ENCODE measurements at regions not wholly inside any gene's neighbourhood (a gene's known extent, or its start where the extent isn't known, plus 50 kb on each side); places are given as distances from the start of the nearest gene placed in this dataset.

DNA sequence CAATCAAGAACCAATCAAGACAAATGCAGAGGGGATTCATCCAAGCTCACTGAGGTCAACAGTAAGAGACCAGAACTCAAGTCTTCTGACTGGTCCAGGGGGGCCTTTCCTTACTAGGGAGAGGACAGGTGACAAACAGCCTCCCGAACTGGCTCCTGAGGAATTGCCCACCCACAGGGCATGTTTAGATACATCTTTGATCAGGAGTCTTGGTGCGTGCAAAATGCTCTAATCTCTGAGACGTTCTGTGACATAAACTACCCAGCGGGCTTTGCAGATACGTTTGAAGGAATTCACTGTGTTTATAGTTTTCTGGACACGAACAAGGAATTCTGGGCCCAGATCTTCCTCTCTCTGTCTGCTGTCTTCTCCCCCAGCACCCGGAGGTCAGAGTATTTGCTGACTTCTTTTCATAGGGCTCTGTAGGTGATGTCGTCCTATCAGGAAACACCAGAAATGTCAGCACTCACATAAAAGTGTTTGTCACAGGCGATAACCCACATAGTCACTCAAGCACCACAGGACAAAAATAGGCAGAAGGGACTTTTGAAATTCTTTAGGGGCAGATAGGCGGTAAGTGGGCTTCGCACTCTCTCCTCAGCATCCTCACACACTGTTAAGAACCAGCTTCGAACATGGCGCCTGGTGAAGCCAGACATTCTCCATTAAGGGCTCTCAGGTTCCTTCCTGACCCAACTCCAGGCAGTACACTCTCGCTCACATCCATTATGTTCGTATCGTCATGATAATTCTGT is 349.0 kb downstream of the CYRIA start:
- no peak for DNase-seq (ENCODE audit: extremely low spot score, unreplicated experiment)
- Mint-ChIP-seq H3K27ac (no peak overlapping the region), H3K9me3 (no peaks in the 10 kb centered on the region), H3K36me3 (no peaks in the 10 kb centered on the region), H3K4me1 (ENCODE audit: unreplicated experiment) (peaks cover 38% of the 10 kb centered on the region), H3K27me3 (peaks cover 3% of the 10 kb centered on the region), H3K4me3 (no peak overlapping the region)
- TF ChIP-seq, protein P1, sequence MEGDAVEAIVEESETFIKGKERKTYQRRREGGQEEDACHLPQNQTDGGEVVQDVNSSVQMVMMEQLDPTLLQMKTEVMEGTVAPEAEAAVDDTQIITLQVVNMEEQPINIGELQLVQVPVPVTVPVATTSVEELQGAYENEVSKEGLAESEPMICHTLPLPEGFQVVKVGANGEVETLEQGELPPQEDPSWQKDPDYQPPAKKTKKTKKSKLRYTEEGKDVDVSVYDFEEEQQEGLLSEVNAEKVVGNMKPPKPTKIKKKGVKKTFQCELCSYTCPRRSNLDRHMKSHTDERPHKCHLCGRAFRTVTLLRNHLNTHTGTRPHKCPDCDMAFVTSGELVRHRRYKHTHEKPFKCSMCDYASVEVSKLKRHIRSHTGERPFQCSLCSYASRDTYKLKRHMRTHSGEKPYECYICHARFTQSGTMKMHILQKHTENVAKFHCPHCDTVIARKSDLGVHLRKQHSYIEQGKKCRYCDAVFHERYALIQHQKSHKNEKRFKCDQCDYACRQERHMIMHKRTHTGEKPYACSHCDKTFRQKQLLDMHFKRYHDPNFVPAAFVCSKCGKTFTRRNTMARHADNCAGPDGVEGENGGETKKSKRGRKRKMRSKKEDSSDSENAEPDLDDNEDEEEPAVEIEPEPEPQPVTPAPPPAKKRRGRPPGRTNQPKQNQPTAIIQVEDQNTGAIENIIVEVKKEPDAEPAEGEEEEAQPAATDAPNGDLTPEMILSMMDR (conservative IDR thresholded peaks at IDR 0.05): no peak

DNA sequence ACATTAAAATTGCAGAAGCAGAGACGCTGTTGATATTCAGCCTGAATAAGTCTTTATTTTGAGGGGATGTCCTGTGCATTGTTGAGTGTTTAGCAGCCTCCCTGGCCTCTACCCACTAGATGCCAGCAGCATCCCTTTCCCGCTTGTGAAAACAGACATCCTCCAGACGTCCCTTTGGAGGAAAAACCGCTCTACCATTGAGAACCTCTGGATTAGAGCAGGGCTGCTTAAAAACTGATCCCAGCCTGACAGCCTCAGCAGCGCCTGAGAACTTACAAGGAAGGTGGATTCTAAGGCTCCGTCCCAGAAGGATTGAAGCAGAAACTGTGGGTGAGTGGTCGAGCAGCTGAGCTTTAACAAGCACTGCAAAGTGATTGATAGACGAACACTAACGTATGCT is 349.7 kb downstream of the CYRIA start:
- Mint-ChIP-seq H3K4me1 (ENCODE audit: unreplicated experiment) (peaks cover 38% of the 10 kb centered on the region), H3K9me3 (no peaks in the 10 kb centered on the region), H3K27ac (no peak overlapping the region), H3K36me3 (no peaks in the 10 kb centered on the region), H3K27me3 (peaks cover 3% of the 10 kb centered on the region), H3K4me3 (no peak overlapping the region)
- no peak for DNase-seq (ENCODE audit: extremely low spot score, unreplicated experiment)
- TF ChIP-seq, protein P1 (conservative IDR thresholded peaks at IDR 0.05): no peak

- Mint-ChIP-seq H3K27me3 (peaks cover 3% of the 10 kb centered on the region), H3K4me3 (no peak overlapping the region), H3K36me3 (no peaks in the 10 kb centered on the region), H3K27ac (no peak overlapping the region), H3K4me1 (ENCODE audit: unreplicated experiment) (peaks cover 38% of the 10 kb centered on the region), H3K9me3 (no peaks in the 10 kb centered on the region)
- no peak for DNase-seq (ENCODE audit: extremely low spot score, unreplicated experiment)
- TF ChIP-seq, protein P1 (conservative IDR thresholded peaks at IDR 0.05): no peak
These were observed 350.2 kb downstream of the CYRIA start for GRCh38 chr2:16315458-16315835.

- H3K9me3 Mint-ChIP-seq: no peaks in the 10 kb centered on the region
- H3K27ac Mint-ChIP-seq: no peak overlapping the region
- no peaks in the 10 kb centered on the region for H3K36me3 Mint-ChIP-seq
- H3K4me3 Mint-ChIP-seq: no peak overlapping the region
- H3K4me1 Mint-ChIP-seq (ENCODE audit: unreplicated experiment): peaks cover 36% of the 10 kb centered on the region
- H3K27me3 Mint-ChIP-seq: peaks cover 3% of the 10 kb centered on the region
- no peak for DNase-seq (ENCODE audit: extremely low spot score, unreplicated experiment)
- TF ChIP-seq, protein P1 (conservative IDR thresholded peaks at IDR 0.05): no peak
These were observed 350.8 kb downstream of the CYRIA start for GRCh38 chr2:16314691-16315457.

GRCh38 chr2:16314001-16314400 is 351.6 kb downstream of the CYRIA start:
- TF ChIP-seq, protein P1 (conservative IDR thresholded peaks at IDR 0.05): no peak
- H3K4me3 Mint-ChIP-seq: no peak overlapping the region
- H3K27ac Mint-ChIP-seq: no peak overlapping the region
- DNase-seq (ENCODE audit: extremely low spot score, unreplicated experiment): no peak
- no peaks in the 10 kb centered on the region for H3K9me3 Mint-ChIP-seq
- peaks cover 3% of the 10 kb centered on the region for H3K27me3 Mint-ChIP-seq
- H3K4me1 Mint-ChIP-seq (ENCODE audit: unreplicated experiment): peaks cover 28% of the 10 kb centered on the region
- no peaks in the 10 kb centered on the region for H3K36me3 Mint-ChIP-seq

All from type B pancreatic cell (in vitro differentiated cells).